ENCODE measurements at regions not wholly inside any gene's neighbourhood (a gene's known extent, or its start where the extent isn't known, plus 50 kb on each side); places are given as distances from the start of the nearest gene placed in this dataset.
A peak's percentile ranks its signal among the peaks of the same experiment; 100 is the strongest.

- H3K4me2 ChIP-seq (ENCODE audit: low read length), result no peak overlapping the region
- DNase-seq (ENCODE audit: low read depth, low spot score) (no peak), ATAC-seq (no peak)
- no peaks in the 10 kb centered on the region for H3K4me1 ChIP-seq (ENCODE audit: control insufficient read depth in 1 of 2, insufficient read depth in 2 of 2, low read length in 2 of 2)
- ChIA-PET RAD21 (ENCODE audit: low non-redundant PET in 1 of 2, low total read pairs in 2 of 2, uncharacterized antibody in 2 of 2, unreplicated experiment in 2 of 2) (no interaction called here), POLR2A (no interaction called here), CTCF (no interaction called here)
- H3K36me3 ChIP-seq (ENCODE audit: control insufficient read depth in 1 of 2, insufficient read depth in 2 of 2, low read length in 2 of 2), result no peaks in the 10 kb centered on the region
- no peaks in the 10 kb centered on the region for H3K9me2 ChIP-seq (ENCODE audit: insufficient read depth)
- TF ChIP-seq YY1 (IDR thresholded peaks at IDR 0.05; ENCODE audit: extremely low read depth, insufficient replicate concordance, low read depth, low read length), result no peak
- TF ChIP-seq SRF (IDR thresholded peaks at IDR 0.05; ENCODE audit: low read depth), result no peak
- TF ChIP-seq, protein P1, sequence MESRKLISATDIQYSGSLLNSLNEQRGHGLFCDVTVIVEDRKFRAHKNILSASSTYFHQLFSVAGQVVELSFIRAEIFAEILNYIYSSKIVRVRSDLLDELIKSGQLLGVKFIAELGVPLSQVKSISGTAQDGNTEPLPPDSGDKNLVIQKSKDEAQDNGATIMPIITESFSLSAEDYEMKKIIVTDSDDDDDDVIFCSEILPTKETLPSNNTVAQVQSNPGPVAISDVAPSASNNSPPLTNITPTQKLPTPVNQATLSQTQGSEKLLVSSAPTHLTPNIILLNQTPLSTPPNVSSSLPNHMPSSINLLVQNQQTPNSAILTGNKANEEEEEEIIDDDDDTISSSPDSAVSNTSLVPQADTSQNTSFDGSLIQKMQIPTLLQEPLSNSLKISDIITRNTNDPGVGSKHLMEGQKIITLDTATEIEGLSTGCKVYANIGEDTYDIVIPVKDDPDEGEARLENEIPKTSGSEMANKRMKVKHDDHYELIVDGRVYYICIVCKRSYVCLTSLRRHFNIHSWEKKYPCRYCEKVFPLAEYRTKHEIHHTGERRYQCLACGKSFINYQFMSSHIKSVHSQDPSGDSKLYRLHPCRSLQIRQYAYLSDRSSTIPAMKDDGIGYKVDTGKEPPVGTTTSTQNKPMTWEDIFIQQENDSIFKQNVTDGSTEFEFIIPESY (IDR thresholded peaks at IDR 0.05; ENCODE audit: extremely low read depth, insufficient replicate concordance, low read length), result no peak
- TF ChIP-seq FOSL1 (IDR thresholded peaks at IDR 0.05; ENCODE audit: low read depth), result no peak
- 0 out of 2 replicates have a peak, but pooled peaks have one; percentile 10 for TF ChIP-seq ZFX (IDR thresholded peaks at IDR 0.05)
- no peak overlapping the region for H3K27ac ChIP-seq (ENCODE audit: low read depth, low read length)
- no peak overlapping the region for H3K9ac ChIP-seq (ENCODE audit: low read length)
- no TSS peak for BruUV-seq (replicated peaks)
- H3K9me3 ChIP-seq (ENCODE audit: control insufficient read depth in 1 of 2, insufficient read depth in 1 of 2, low read depth in 1 of 2, low read length in 2 of 2), result no peaks in the 10 kb centered on the region
- H3K4me3 ChIP-seq (replicated peaks in 1 of 2; ENCODE audit: low read depth in 1 of 2, low read length in 2 of 2), result no peak overlapping the region
- H3K79me2 ChIP-seq (ENCODE audit: insufficient read depth, low read length), result no peaks in the 10 kb centered on the region
- no peaks in the 10 kb centered on the region for H4K20me1 ChIP-seq (ENCODE audit: insufficient read depth)
- no peaks in the 10 kb centered on the region for H3K27me3 ChIP-seq (ENCODE audit: insufficient read depth, low read length)
- no peak overlapping the region for H2AFZ ChIP-seq (ENCODE audit: low read depth, low read length, poor library complexity, severe bottlenecking)
- intact Hi-C loops (cut with micrococcal nuclease), result no loop called here
Measured at GRCh38 chr2:185145316-185146121, 547.2 kb downstream of the ZNF804A start.

DNA sequence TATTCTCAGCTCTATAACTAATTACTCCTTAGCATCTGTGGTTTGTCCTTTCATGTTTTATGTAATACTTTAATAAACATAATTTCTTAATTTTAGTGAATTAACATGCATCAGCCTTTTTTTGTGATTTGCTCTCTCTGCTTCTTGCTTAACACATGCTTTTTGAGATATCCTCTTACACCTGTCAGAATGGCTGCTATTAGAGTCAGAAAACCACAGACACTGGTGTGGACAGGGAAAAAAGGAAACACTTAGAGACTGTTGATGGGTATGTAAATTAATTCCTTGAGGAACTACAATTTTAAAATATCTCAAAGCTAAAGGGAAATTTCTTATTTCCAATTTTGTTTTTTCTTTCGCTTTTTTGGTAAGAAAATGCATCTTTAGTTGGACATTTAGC, 549.0 kb downstream of the ZNF804A start:
- CTCF ChIA-PET, result no interaction called here
- no peaks in the 10 kb centered on the region for H3K9me3 ChIP-seq (ENCODE audit: control insufficient read depth in 1 of 2, insufficient read depth in 1 of 2, low read depth in 1 of 2, low read length in 2 of 2)
- POLR2A ChIA-PET, result no interaction called here
- no TSS peak for BruUV-seq (replicated peaks)
- H3K4me1 ChIP-seq (ENCODE audit: control insufficient read depth in 1 of 2, insufficient read depth in 2 of 2, low read length in 2 of 2), result no peaks in the 10 kb centered on the region
- RAD21 ChIA-PET (ENCODE audit: low non-redundant PET in 1 of 2, low total read pairs in 2 of 2, uncharacterized antibody in 2 of 2, unreplicated experiment in 2 of 2), result no interaction called here
- no peak overlapping the region for H3K4me3 ChIP-seq (replicated peaks in 1 of 2; ENCODE audit: low read depth in 1 of 2, low read length in 2 of 2)
- no peaks in the 10 kb centered on the region for H3K9me2 ChIP-seq (ENCODE audit: insufficient read depth)
- no peak overlapping the region for H3K4me2 ChIP-seq (ENCODE audit: low read length)
- no peak overlapping the region for H3K9ac ChIP-seq (ENCODE audit: low read length)
- ATAC-seq (no peak), DNase-seq (ENCODE audit: low read depth, low spot score) (no peak)
- H2AFZ ChIP-seq (ENCODE audit: low read depth, low read length, poor library complexity, severe bottlenecking), result peak overlapping the region; percentile 84
- no peaks in the 10 kb centered on the region for H3K79me2 ChIP-seq (ENCODE audit: insufficient read depth, low read length)
- no peak overlapping the region for H3K27ac ChIP-seq (ENCODE audit: low read depth, low read length)
- H4K20me1 ChIP-seq (ENCODE audit: insufficient read depth), result no peaks in the 10 kb centered on the region
- no peaks in the 10 kb centered on the region for H3K36me3 ChIP-seq (ENCODE audit: control insufficient read depth in 1 of 2, insufficient read depth in 2 of 2, low read length in 2 of 2)
- intact Hi-C loops (cut with micrococcal nuclease), result no loop called here
- TF ChIP-seq CBX3 (IDR thresholded peaks at IDR 0.05; ENCODE audit: low read depth) (no peak), ELF1 (IDR thresholded peaks at IDR 0.05; ENCODE audit: borderline replicate concordance, low read depth) (no peak), YY1 (IDR thresholded peaks at IDR 0.05; ENCODE audit: extremely low read depth, insufficient replicate concordance, low read depth, low read length) (no peak), SRF (IDR thresholded peaks at IDR 0.05; ENCODE audit: low read depth) (no peak), RAD21 (IDR thresholded peaks at IDR 0.05; ENCODE audit: low read depth) (no peak), POLR2AphosphoS5 (IDR thresholded peaks at IDR 0.05; ENCODE audit: low read depth, low read length) (no peak), EZH2phosphoT487 (IDR thresholded peaks at IDR 0.05; ENCODE audit: borderline replicate concordance) (no peak), ZFX (IDR thresholded peaks at IDR 0.05) (no peak)
- TF ChIP-seq, protein P2, sequence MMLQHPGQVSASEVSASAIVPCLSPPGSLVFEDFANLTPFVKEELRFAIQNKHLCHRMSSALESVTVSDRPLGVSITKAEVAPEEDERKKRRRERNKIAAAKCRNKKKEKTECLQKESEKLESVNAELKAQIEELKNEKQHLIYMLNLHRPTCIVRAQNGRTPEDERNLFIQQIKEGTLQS (IDR thresholded peaks at IDR 0.05), result no peak
- TF ChIP-seq, protein P1 (IDR thresholded peaks at IDR 0.05; ENCODE audit: extremely low read depth, insufficient replicate concordance, low read length), result no peak
- no peaks in the 10 kb centered on the region for H3K27me3 ChIP-seq (ENCODE audit: insufficient read depth, low read length)

All from HCT116 (cell line).